ENCODE measurements at regions not wholly inside any gene's neighbourhood (a gene's known extent, or its start where the extent isn't known, plus 50 kb on each side); places are given as distances from the start of the nearest gene placed in this dataset.

- H3K27ac ChIP-seq = no peak overlapping the region
- TF ChIP-seq, protein P1, sequence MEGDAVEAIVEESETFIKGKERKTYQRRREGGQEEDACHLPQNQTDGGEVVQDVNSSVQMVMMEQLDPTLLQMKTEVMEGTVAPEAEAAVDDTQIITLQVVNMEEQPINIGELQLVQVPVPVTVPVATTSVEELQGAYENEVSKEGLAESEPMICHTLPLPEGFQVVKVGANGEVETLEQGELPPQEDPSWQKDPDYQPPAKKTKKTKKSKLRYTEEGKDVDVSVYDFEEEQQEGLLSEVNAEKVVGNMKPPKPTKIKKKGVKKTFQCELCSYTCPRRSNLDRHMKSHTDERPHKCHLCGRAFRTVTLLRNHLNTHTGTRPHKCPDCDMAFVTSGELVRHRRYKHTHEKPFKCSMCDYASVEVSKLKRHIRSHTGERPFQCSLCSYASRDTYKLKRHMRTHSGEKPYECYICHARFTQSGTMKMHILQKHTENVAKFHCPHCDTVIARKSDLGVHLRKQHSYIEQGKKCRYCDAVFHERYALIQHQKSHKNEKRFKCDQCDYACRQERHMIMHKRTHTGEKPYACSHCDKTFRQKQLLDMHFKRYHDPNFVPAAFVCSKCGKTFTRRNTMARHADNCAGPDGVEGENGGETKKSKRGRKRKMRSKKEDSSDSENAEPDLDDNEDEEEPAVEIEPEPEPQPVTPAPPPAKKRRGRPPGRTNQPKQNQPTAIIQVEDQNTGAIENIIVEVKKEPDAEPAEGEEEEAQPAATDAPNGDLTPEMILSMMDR (conservative IDR thresholded peaks at IDR 0.05) = no peak
Observed at GRCh38 chr17:62194401-62194800, 129.3 kb upstream of the MED13 start.

GRCh38 chr17:62193249-62193648 lies 128.2 kb upstream of the MED13 start:
- TF ChIP-seq, protein P1 (conservative IDR thresholded peaks at IDR 0.05) = no peak
- no peak overlapping the region for H3K27ac ChIP-seq

DNA sequence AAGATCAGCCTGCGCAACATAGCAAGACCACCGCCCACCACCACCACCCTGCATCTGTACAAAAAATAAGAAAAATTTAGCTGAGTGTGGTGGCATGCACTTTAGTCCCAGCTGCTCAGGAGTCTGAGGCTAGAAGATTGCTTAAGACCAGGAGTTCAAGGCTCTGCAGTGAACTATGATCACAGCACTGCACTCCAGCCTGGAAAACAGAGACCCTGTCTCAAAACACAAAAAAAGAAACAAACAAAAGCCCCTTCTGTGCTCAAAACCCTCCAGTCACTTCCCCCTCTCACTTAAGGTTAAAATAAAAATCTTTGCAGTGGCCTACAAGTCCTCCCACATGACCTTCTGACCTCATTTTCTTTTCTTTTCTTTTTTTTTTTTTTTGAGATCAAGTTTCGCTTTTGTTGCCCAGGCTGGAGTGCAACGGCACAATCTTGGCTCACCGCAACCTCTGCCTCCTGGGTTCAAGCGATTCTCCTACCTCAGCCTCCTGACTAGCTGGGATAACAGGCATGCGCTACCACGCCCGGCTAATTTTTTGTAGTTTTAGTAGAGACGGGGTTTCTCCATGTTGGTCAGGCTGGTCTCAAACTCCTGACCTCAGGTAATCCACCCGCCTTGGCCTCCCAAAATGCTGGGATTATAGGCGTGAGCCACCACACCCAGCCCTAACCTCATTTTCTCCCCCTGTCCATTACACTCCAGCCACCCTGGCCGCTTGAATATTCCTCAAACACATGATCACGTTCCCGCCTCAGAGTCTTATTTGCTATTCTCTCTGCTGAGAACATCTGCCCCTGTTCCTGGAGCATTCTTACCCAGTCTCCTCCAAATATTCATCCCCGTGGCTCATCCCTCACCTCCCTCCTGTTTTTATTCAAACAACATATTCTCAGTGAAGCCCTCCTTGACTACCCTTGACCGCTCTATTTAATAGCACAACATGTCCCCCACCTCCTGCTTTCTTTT lies 126.6 kb upstream of the MED13 start:
- no peak overlapping the region for H3K27ac ChIP-seq
- TF ChIP-seq, protein P1 (conservative IDR thresholded peaks at IDR 0.05) = no peak

- no peak overlapping the region for H3K27ac ChIP-seq
- TF ChIP-seq, protein P1 (conservative IDR thresholded peaks at IDR 0.05) = no peak
Observed at GRCh38 chr17:62189377-62189776, 124.3 kb upstream of the MED13 start.

DNA sequence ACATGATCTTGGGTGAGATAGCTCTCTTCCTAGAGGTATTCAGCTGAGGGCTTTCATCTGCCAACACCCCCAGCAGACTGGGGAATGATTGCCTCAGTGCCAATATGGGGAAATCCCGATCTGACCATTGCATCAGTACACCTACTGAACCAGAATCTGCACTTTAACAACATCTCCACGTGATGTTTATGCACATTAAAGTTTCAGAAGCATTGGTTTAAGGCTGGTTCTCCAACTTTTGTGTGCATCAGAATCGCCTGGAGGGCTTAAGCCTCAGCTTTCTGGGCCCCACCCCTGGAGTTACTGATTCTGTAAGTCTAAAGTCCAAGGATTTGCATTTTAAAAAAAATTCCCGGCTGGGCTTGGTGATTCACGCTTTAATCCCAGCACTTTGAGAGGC lies 123.6 kb upstream of the MED13 start:
- no peak overlapping the region for H3K27ac ChIP-seq
- TF ChIP-seq, protein P1 (conservative IDR thresholded peaks at IDR 0.05) = no peak

- H3K27ac ChIP-seq = no peak overlapping the region
- TF ChIP-seq, protein P1 (conservative IDR thresholded peaks at IDR 0.05) = no peak
Observed at GRCh38 chr17:62187681-62188080, 122.6 kb upstream of the MED13 start.

- TF ChIP-seq, protein P1 (conservative IDR thresholded peaks at IDR 0.05) = no peak
- H3K27ac ChIP-seq = no peak overlapping the region
Observed at GRCh38 chr17:62186841-62187240, 121.8 kb upstream of the MED13 start.

Measured in VCaP (cell line).